ENCODE measurements at regions not wholly inside any gene's neighbourhood (a gene's known extent, or its start where the extent isn't known, plus 50 kb on each side); places are given as distances from the start of the nearest gene placed in this dataset.
"Not testable (repeated sequence)": the region's sequence is repeated elsewhere in the genome, so short reads cannot be mapped to it uniquely, and the experiment has no call there.

DNA sequence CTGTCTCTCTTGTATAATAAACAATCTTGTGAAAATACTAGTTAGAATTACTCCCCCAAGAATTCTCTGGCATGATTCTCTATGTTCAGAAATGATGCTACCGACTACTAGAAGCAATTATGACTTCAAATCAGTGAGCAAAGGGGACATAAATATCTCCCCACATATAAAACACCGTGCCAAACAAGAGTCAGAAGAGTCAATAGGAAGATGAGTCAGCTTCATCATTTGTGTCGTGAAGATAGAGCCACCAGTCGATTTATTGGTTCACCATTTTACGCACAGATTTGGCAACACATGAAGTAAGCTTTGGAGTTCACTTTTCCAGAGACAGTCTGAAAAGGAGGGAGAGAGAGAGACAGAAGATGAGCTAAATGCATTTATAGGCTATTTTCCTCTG lies 650.9 kb downstream of the CCDC85A start:
- no peak for TF ChIP-seq CTCF (IDR thresholded peaks at IDR 0.05)
- ATAC-seq (no peak), DNase-seq (no peak)
- Histone ChIP-seq H3K9me3 (peaks cover 5% of the 10 kb centered on the region), H3K4me1 (ENCODE audit: low read depth) (no peaks in the 10 kb centered on the region), H3K4me3 (no peak overlapping the region), H3K36me3 (ENCODE audit: low read depth) (no peaks in the 10 kb centered on the region)
- intact Hi-C loops (cut with DNase I, micrococcal nuclease), result no loop called here

DNA sequence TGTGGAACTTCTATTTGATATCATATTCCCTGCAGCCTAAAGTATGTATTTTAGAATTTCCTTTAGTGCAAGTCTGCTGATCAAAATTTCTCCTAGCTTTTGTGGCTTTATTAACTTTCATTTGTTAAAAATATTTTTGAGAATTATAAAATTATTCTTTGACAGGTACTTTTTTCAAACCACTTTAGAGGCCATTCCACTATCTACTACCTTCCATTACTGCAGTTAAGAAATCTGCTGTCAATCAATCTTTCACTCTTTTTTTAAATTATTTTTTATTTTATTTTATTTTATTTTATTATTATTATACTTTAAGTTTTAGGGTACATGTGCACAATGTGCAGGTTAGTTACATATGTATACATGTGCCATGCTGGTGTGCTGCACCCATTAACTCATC lies 656.2 kb downstream of the CCDC85A start:
- DNase-seq; H3K4me1 ChIP-seq (ENCODE audit: low read depth); H3K4me3 ChIP-seq; H3K9me3 ChIP-seq; ATAC-seq; intact Hi-C loops (cut with DNase I, micrococcal nuclease); H3K36me3 ChIP-seq (ENCODE audit: low read depth): not testable (repeated sequence)

DNA sequence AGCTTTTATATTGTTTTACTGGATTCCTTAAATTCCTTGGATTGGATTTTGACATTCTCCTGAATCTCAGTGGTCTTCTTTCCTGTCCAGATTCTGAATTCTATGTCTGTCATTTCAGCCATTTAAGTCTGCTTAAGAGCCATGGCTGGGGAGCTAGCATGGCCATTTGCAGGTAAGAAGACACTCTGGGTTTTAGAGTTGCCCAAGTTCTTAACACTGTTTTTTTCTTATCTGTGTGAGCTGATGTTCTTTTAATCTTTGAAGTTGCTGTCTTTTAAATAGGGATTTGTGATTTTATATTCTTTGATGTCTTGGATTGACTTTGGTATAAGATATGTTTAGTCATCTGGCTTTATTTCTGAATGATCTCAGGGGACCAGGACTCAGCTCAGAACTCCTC lies 677.2 kb downstream of the CCDC85A start:
- Histone ChIP-seq H3K9me3 (peaks cover 2% of the 10 kb centered on the region), H3K4me1 (ENCODE audit: low read depth) (no peaks in the 10 kb centered on the region), H3K4me3 (no peak overlapping the region), H3K36me3 (ENCODE audit: low read depth) (no peaks in the 10 kb centered on the region)
- ATAC-seq, result no peak
- intact Hi-C loops (cut with DNase I, micrococcal nuclease), result no loop called here
- no peak for TF ChIP-seq CTCF (IDR thresholded peaks at IDR 0.05)
- DNase-seq, result no peak

DNA sequence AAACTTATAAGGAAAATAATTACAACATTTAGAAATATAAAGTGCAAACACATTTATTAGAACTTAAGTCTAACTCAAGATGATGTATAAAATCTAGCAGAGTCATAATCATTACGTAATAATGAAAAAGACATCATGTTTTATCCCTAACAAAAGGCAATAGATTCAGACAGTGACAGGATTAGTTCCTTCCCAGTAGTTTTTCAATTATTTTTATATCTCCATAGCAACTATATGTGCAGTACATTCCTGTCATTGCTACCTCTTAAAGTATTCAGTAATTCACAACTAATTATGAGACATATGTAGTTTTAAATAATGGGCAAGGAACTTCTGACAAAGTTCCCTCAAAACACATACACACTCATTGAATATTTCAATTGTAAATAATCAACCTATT lies 687.9 kb downstream of the CCDC85A start:
- no peaks in the 10 kb centered on the region for H3K9me3 ChIP-seq
- intact Hi-C loops (cut with DNase I, micrococcal nuclease), result no loop called here
- TF ChIP-seq CTCF (IDR thresholded peaks at IDR 0.05), result no peak
- ATAC-seq (no peak), DNase-seq (no peak)
- H3K4me1 ChIP-seq (ENCODE audit: low read depth), result no peaks in the 10 kb centered on the region
- H3K4me3 ChIP-seq, result no peak overlapping the region
- H3K36me3 ChIP-seq (ENCODE audit: low read depth), result no peaks in the 10 kb centered on the region

GRCh38 chr2:56874717-56875116 lies 690.9 kb downstream of the CCDC85A start:
- DNase-seq (no peak), ATAC-seq (no peak)
- Histone ChIP-seq H3K36me3 (ENCODE audit: low read depth) (no peaks in the 10 kb centered on the region), H3K4me3 (no peak overlapping the region), H3K4me1 (ENCODE audit: low read depth) (no peaks in the 10 kb centered on the region), H3K9me3 (no peaks in the 10 kb centered on the region)
- no peak for TF ChIP-seq CTCF (IDR thresholded peaks at IDR 0.05)
- intact Hi-C loops (cut with DNase I, micrococcal nuclease), result no loop called here

DNA sequence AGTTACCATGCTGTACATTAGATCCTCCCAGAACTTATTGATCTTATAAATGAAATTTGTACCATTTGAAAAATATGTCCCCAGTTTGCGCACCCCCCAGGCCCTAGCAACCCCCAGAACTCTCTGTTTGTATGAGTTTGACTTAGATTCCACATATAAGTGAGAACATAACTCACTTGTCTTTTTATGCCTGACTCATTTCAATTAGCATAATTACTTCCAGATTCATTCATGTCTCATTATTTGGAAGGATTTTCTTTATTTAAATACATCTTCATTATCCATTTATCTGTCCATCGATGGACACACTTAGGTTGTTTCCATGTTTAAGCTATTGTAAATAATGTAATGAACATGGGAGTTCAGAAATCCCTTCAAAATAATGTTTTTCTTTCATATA lies 705.9 kb downstream of the CCDC85A start:
- ATAC-seq, result no peak

More for the DNA sequence above, 705.9 kb downstream of the CCDC85A start:
- intact Hi-C loops (cut with DNase I, micrococcal nuclease), result no loop called here
- H3K36me3 ChIP-seq (ENCODE audit: low read depth), result no peaks in the 10 kb centered on the region
- no peak for DNase-seq
- no peaks in the 10 kb centered on the region for H3K9me3 ChIP-seq
- no peak overlapping the region for H3K4me3 ChIP-seq
- H3K4me1 ChIP-seq (ENCODE audit: low read depth), result no peaks in the 10 kb centered on the region
- TF ChIP-seq CTCF (IDR thresholded peaks at IDR 0.05), result no peak
